GM19328 (cell line): ENCODE measurements at regions not wholly inside any gene's neighbourhood (a gene's known extent, or its start where the extent isn't known, plus 50 kb on each side); places are given as distances from the start of the nearest gene placed in this dataset.

Experiments used
- ATAC-seq: cut with Tn5 transposase; IDR thresholded peaks from one replicate; pipeline ENCODE4 v1.9.1; 2021; ENCODE audit warnings: mild to moderate bottlenecking, moderate library complexity; ENCODE audit not compliant: unreplicated experiment

GRCh38 chrX:109841869-109842579 is 109.0 kb upstream of the ACSL4 start:
- no peak for ATAC-seq

DNA sequence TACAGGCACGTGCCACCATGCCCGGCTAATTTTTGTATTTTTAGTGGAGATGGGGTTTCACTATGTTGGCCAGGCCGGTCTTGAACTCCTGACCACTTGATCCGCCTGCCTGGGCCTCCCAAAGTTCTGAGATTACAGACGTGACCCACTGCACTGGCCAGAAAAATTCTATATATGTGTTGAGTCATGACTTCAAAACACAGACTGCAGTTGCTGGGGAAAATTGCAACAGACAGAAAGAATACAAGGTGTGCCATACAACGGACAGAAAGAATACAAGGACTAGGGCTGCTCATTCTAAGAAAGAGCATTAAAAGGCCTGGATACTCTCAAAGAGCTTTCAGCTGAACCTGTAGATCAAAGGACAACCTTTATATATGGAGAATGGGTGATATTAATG is 109.6 kb upstream of the ACSL4 start:
- no peak for ATAC-seq

DNA sequence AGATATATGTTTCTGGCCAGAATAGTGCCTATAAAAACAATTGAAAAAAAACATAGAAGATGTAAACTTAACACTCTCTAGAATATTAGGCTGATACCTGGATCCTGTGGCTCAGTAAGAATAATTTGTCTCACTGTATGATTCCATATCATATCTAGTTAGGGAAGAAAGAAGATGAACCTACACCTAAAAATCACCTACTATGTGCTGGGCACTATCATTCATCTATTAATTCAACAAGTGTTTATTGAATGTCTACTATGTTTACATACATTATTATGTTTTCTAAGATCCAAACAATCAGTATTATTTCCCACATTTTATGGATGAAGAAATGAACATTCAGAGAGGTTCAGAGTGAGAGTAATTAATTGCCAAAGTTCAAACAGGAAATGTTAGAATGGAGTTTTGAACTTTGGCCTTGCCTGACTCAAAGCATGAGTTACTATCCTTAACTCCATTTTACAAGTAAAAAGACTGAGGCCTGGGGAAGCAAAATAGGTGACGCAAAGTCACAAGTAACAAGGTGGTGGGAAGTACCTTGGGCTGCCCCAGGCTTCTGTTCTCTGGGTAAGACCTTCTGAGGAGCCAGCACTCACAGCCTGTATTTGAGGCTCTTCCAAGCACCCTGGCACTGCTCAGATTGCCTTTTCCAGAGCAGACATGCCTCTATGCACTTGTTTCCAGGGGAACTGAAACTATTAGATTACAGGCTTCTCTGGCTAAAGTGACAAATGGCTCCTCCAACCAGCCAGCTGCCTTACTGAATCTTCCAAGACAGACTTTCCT is 111.1 kb upstream of the ACSL4 start:
- ATAC-seq: no peak

DNA sequence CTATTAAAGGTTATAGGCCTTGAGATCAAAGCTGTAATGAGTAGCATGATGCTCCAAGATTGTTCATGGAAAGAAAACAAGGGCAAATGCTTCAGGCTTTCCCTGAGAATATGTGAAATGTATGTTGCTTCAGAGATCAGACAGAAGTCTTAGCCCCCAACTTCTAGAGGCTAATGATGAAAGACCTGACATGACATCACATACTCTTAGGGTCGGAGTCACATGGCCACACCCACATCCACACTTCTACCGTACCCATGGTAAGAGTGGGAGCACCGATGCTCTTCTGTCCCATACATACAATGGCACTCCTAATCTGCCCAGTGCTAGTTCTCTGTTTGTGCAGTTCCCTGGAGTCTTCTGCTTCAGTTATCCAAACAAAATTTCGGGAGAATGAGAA is 111.9 kb upstream of the ACSL4 start:
- ATAC-seq: no peak

- ATAC-seq: no peak
Observed at GRCh38 chrX:109845996-109846395, 112.9 kb upstream of the ACSL4 start.

DNA sequence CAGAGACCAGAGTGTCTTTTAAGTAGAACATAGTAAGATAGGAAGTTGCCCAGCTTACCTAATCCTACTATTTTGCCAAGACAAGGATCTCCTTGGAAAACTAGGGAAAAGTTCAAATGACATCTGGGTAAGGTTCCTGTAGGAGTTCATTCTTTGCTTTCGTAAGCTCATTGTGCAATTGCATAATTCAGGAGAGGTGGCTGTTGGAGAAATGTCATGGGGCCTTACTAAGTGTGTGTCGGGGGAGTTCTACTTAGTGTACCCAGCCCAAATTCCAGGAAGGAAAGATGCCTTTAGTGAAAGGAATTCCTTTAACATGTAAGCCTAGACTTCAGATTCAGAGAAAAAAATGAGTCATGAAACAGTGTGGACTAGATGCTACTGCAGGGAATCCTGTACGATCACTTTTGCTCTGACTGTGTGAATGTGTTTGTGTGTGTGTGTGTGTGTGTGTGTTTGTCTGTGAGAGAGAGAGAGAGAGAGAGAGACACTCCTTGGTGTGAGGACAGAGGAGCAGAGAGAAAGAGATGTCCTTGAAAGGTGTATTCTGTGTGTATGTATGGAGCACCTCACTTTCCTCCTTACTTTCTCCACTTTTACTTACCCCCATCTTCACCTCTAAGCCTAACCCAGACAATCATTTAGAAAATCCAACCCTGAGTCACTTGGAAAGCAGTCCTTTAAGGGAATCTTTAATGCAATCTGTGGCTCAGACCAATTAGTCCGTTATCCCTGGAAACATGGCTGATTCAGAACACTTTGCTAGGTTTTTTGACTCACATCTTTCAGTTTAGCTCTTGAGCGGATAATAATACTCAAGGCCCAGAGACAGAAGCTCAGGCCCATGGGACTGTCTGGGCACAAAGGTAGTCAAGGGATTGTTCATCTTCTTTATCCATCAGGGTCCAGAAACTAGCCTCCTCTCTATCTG is 114.5 kb upstream of the ACSL4 start:
- ATAC-seq: no peak

GRCh38 chrX:109848461-109849050 is 115.5 kb upstream of the ACSL4 start:
- ATAC-seq: no peak

DNA sequence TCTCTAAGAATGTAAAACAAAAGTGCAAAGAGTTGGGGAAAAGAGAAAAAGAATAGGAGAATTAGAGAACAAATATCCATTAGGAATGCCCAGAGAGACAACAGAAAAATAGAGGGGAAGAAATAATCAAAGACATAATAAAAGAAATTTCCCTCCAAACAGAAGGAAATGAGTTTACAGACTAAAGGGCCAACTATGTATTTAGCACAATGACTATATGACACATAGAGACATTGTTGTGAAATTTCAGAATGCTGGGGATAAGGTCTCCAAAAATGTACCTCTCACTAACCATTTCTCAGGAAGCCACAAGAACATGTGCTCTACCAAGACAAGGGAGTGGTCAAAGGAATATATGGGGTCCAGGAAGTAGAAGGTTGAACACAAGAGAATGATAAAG is 121.0 kb upstream of the ACSL4 start:
- no peak for ATAC-seq

GRCh38 chrX:109855501-109855900 is 122.4 kb upstream of the ACSL4 start:
- ATAC-seq: no peak

DNA sequence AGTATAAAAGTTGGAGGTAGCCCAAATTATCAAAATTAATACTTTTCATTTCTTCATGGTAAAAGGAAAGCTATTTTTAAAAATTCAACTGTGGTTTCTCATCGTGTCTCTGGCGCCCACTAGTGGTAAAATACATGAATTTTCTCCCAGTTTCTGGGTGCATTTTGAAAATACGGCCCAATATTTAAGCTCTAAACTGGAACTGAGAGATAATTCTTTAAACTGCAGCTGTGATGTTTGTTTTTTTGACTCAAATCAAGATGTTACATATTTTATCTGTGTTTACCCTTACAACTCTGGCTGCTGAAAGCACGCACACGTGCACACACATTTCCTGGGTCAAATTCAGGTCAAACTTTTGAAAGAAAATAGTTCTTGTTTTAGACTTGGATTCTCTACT is 123.9 kb upstream of the ACSL4 start:
- no peak for ATAC-seq

- no peak for ATAC-seq
Observed at GRCh38 chrX:109857584-109858228, 124.6 kb upstream of the ACSL4 start.

GRCh38 chrX:109858602-109859341 is 125.7 kb upstream of the ACSL4 start:
- ATAC-seq: no peak

- no peak for ATAC-seq
Observed at GRCh38 chrX:109859651-109860050, 126.6 kb upstream of the ACSL4 start.

DNA sequence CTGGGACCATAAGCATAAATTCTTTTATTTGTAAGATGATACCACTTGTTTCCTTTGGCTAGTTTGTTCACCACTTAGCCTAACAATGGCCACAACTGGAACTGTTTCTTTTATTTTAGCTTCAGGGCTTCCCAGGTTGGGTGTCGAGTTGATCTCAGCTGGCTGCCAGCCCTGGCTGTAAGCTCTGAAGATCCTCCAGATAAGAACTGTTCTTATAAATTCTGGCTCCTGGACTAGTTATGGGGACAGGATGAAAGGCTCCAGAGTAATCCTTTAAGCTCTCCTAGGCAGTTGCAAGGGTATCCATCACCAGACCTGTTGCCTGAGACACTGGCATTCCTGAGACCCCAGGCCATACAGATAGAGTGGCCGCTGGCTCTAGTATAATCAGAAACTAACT is 129.4 kb upstream of the ACSL4 start:
- no peak for ATAC-seq

DNA sequence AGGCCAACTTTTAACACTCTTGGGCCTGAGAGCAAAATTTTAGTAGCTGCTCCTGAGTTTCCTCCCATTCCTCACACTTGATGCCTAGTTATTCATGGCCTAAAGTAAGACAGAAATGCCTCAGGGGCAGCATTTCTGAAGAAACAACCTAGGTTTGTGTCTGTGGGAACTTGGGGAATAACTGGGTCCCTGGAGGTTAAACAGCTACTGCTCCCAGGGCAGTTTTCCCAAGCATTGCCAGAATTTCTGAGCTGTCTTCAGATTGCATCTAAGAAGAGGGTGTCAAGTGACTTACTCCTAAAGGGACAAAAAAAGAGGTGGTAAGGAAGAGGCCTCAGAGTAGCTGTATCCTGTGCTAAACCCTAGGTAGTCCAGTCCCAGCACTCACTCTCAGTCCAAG is 130.8 kb upstream of the ACSL4 start:
- no peak for ATAC-seq

DNA sequence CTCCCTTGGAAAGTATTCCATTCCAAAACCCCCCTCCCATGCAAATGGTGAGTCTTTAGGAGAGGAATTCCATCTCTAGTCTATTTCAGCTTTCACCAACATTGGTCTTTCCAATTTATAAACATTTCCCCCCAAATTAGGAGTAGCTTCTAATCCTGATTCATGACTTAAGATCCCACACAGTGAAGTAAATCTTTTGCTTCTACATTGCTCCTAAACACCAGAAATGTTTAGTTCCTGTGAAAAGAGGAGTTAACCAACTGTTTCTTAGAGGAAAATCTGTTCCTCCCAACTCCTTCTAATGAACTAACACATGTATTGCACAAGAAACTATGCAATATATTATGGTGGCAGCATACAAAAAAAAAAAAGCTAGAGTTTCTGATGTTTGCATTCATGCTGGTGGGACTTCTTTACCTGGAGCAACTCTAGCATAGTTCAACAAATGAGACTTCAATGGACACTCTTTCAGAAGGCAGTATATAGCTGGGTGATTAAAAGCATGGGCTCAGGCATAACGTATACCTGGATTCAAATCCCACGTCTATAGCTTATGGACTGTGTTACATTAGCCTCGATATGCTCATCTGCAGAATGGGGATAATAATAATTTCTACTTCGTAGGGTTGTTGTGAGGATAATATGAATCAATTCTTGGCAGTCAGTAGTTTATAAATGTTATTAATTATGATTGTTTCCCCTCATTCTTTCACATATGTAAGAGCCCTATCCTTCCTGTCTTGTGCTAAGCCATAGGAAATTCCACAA is 131.6 kb upstream of the TMEM164 start:
- ATAC-seq: no peak

DNA sequence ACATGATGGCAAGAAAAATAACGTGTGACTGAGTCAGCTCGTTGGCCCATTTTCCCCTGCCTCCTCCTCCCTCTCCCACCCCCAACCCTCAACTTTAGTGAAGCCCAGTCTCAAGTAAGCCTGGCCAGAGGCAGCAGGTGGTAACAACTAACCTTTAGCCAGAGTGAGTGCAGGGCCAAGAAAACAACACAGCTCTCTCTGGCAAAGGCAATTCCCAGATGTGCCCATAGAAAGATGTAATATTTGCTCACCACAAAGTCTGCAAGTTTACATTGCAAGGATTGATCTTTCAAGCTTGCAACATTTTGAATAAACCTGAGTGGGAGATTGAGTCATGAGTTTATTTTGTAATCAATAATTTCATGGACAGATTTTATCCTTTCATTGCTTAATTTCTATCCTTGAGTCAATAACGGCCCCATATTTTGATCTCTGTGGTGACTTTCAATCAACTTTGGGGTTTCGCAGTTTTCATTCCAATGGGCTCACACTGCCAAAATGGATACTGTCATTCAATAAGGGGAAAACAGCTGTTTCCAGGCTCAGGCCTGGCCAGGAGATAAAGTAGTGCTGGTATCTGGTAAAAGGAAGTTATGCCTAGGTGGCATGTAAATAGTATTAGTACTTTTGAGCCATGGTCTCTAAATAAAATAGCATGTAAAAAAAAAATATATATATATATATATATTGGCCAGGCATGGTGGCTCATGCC is 130.7 kb upstream of the TMEM164 start:
- ATAC-seq: no peak

GRCh38 chrX:109873574-109873973 is 129.3 kb upstream of the TMEM164 start:
- no peak for ATAC-seq

DNA sequence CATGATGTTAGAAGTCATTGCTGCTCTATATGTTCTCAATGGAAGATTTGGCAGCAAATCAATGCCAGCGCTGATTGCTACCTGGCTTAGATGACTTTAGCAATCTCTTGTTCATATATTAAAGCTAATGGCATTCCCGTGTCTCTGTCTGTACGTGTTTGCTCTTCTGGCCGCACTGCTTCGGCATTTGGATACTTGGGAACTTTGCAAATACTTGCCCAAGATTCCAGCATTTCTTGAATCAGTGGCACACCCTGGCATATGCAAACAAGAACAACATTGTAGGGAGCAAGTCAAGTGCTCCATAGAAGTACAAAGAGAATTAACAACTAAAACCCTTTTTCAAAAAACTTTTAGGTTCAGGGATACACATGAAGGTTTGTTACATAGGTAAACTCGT is 128.9 kb upstream of the TMEM164 start:
- ATAC-seq: no peak
